ENCODE measurements at regions not wholly inside any gene's neighbourhood (a gene's known extent, or its start where the extent isn't known, plus 50 kb on each side); places are given as distances from the start of the nearest gene placed in this dataset.

- Histone ChIP-seq H3K9me3 (ENCODE audit: low read length) (no peaks in the 10 kb centered on the region), H2AFZ (ENCODE audit: low read length) (no peak overlapping the region), H3K27ac (ENCODE audit: low read depth, low read length, poor library complexity, severe bottlenecking) (no peak overlapping the region), H3K79me2 (ENCODE audit: insufficient read depth, low read depth, low read length) (no peaks in the 10 kb centered on the region), H3K4me1 (ENCODE audit: insufficient read depth, low read length, poor library complexity, severe bottlenecking) (no peaks in the 10 kb centered on the region), H3K4me2 (ENCODE audit: low read length) (no peak overlapping the region), H3K9me2 (ENCODE audit: insufficient read depth, low read length) (no peaks in the 10 kb centered on the region), H3K4me3 (ENCODE audit: low read depth, low read length, poor library complexity, severe bottlenecking) (no peak overlapping the region), H4K20me1 (ENCODE audit: insufficient read depth, low read length) (no peaks in the 10 kb centered on the region), H3K36me3 (ENCODE audit: insufficient read depth, low read length) (no peaks in the 10 kb centered on the region)
- no peak for TF ChIP-seq EZH2phosphoT487 (IDR thresholded peaks at IDR 0.05; ENCODE audit: borderline replicate concordance, low read depth, low read length)
- TF ChIP-seq, protein P1, sequence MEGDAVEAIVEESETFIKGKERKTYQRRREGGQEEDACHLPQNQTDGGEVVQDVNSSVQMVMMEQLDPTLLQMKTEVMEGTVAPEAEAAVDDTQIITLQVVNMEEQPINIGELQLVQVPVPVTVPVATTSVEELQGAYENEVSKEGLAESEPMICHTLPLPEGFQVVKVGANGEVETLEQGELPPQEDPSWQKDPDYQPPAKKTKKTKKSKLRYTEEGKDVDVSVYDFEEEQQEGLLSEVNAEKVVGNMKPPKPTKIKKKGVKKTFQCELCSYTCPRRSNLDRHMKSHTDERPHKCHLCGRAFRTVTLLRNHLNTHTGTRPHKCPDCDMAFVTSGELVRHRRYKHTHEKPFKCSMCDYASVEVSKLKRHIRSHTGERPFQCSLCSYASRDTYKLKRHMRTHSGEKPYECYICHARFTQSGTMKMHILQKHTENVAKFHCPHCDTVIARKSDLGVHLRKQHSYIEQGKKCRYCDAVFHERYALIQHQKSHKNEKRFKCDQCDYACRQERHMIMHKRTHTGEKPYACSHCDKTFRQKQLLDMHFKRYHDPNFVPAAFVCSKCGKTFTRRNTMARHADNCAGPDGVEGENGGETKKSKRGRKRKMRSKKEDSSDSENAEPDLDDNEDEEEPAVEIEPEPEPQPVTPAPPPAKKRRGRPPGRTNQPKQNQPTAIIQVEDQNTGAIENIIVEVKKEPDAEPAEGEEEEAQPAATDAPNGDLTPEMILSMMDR (conservative IDR thresholded peaks at IDR 0.05; ENCODE audit: low read length): peak; percentile 81
- POLR2A ChIA-PET: no interaction called here
- intact Hi-C loops (cut with micrococcal nuclease; ENCODE audit: unreplicated experiment): no loop called here
- DNase-seq (ENCODE audit: low spot score): peak; percentile 19
- CTCF ChIA-PET (ENCODE audit: unreplicated experiment): no interaction called here
- no TSS peak for BruUV-seq (replicated peaks)
Observed at GRCh38 chr1:48061162-48062136, 64.3 kb upstream of the TRABD2B start.

DNA sequence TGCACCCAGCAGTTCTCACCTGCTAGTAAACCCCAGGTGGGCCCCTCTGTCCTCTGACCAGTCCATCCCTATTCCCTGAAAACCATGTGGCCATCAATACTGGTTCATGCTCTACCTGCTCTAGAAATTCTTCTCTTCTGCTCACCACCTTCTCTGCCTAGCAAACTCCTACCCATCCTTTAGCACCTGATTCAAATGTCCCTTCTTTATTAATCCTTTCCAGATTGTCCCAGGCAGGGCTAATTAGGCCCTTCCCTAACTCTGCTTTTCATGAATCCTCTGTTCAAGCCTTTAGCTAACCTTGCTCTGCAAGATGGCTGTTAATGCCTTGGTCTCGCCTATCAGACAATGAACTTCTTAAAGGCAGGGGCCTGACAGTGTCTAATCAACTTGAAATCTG is 62.1 kb upstream of the TRABD2B start:
- POLR2A ChIA-PET: no interaction called here
- intact Hi-C loops (cut with micrococcal nuclease; ENCODE audit: unreplicated experiment): no loop called here
- Histone ChIP-seq H3K9me2 (ENCODE audit: insufficient read depth, low read length) (no peaks in the 10 kb centered on the region), H3K27ac (ENCODE audit: low read depth, low read length, poor library complexity, severe bottlenecking) (no peak overlapping the region), H3K79me2 (ENCODE audit: insufficient read depth, low read depth, low read length) (no peaks in the 10 kb centered on the region), H3K4me3 (ENCODE audit: low read depth, low read length, poor library complexity, severe bottlenecking) (no peak overlapping the region), H3K9me3 (ENCODE audit: low read length) (no peaks in the 10 kb centered on the region), H4K20me1 (ENCODE audit: insufficient read depth, low read length) (no peaks in the 10 kb centered on the region), H3K4me1 (ENCODE audit: insufficient read depth, low read length, poor library complexity, severe bottlenecking) (no peaks in the 10 kb centered on the region), H3K36me3 (ENCODE audit: insufficient read depth, low read length) (no peaks in the 10 kb centered on the region), H2AFZ (ENCODE audit: low read length) (no peak overlapping the region), H3K4me2 (ENCODE audit: low read length) (no peak overlapping the region)
- no TSS peak for BruUV-seq (replicated peaks)
- TF ChIP-seq, protein P1 (conservative IDR thresholded peaks at IDR 0.05; ENCODE audit: low read length): no peak
- TF ChIP-seq EZH2phosphoT487 (IDR thresholded peaks at IDR 0.05; ENCODE audit: borderline replicate concordance, low read depth, low read length): no peak
- no peak for DNase-seq (ENCODE audit: low spot score)
- CTCF ChIA-PET (ENCODE audit: unreplicated experiment): no interaction called here
